GM21825 (cell line): ENCODE measurements at regions not wholly inside any gene's neighbourhood (a gene's known extent, or its start where the extent isn't known, plus 50 kb on each side); places are given as distances from the start of the nearest gene placed in this dataset.

ENCODE experiments used
- ATAC-seq: cut with Tn5 transposase; IDR thresholded peaks from one replicate; pipeline ENCODE4 v1.9.1; 2021; ENCODE audit warnings: mild to moderate bottlenecking, moderate library complexity; ENCODE audit not compliant: unreplicated experiment

GRCh38 chr2:150417278-150417677 lies 70.2 kb downstream of the RND3 start:
- ATAC-seq, result no peak

- ATAC-seq, result no peak
Measured at GRCh38 chr2:150415022-150415421, 72.4 kb downstream of the RND3 start.

DNA sequence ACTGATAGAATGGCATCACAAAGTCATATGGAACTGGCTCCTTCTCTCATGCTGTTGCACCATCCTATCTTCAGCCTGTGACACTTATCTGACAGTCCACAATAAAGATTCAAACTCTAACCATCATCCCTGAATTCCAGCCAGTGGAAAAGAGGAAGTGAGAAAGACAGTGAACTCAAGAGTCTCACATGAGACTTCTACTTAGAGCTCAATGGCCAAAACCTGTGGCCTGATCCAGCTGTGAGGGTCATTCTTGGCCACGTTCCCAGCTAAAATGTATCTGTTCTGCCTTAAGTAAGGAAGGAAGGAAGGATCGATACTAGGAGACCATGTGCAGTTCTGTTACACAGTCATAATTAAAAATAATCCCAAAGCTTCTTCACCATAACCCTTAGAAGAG lies 73.6 kb downstream of the RND3 start:
- no peak for ATAC-seq

- no peak for ATAC-seq
Measured at GRCh38 chr2:150413366-150413765, 74.1 kb downstream of the RND3 start.

DNA sequence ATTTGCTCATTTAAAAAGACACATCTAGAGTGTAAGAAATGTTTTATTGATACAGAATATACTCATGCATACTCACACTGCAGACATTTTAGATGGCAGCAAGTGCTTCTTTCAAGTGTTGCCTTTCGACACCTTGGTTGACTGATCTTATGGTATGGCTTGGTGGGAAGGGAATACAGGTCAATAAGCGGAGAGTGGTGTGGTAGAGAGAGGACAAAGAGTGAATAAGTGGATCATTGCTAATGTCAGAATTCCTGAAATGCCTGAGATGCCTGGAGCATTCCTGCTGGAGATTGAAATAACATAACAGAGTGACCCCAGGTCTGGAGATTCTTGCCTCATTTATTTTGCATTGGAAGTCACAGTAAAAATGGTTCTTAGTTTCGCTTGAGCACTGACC lies 76.7 kb downstream of the RND3 start:
- ATAC-seq, result no peak

GRCh38 chr2:150409196-150409595 lies 78.3 kb downstream of the RND3 start:
- no peak for ATAC-seq

GRCh38 chr2:150404147-150404546 lies 83.3 kb downstream of the RND3 start:
- no peak for ATAC-seq

DNA sequence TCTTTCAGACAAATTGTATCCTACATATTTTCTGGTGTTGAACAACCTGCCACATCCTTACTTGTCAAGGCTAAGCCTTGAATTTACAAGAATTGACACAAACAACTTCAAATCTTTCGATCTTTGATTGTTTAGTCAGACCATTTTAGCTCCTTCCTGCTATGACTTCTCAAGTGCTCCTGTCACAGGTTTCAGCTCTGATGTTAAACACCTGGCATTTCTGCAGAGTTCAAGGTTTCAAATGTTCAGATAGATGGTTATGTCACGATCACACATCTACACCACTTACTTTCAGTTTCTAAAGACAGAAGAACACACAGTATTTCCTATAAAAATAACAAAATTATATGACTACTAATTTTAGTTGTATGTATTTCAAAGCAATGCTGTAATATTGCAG lies 84.0 kb downstream of the RND3 start:
- no peak for ATAC-seq

DNA sequence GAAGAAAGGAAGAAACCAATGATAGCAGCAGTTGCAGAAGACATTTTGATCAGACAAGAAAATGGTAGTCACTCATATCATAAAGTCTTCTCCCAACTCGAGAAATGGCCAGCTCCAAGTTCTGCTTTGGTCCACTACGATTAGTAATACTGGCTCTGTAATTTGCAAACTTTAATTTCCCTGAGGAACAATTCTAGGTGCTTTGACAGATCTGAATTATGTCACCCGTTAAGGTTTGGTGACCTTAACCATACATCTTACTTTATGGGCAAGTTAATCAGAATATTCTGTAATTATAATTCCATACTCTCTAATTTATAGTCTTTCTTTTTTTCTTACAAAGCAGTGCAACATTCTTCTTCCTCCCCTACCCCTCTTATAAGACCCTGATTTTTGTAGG lies 84.5 kb downstream of the RND3 start:
- no peak for ATAC-seq

GRCh38 chr2:150400849-150401248 lies 86.6 kb downstream of the RND3 start:
- no peak for ATAC-seq

DNA sequence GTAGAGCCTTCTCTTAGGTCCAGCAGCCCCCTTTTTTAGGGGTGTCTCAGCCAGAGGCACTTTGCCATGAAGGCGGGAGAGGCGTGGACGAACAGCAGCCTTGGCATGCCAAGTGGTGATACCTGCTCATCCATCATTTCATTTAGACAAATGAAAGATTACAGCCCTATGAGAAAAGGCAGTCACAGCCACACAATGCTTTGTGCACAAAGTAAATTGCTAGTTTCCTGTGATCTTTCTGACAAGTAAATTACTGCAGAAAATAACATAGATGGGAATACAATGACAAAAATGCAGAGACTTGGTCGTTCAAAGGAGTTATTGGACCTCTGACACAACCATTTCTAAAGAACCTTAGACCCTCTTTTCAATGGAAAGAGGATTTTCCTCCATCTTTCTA lies 94.9 kb downstream of the RND3 start:
- no peak for ATAC-seq

DNA sequence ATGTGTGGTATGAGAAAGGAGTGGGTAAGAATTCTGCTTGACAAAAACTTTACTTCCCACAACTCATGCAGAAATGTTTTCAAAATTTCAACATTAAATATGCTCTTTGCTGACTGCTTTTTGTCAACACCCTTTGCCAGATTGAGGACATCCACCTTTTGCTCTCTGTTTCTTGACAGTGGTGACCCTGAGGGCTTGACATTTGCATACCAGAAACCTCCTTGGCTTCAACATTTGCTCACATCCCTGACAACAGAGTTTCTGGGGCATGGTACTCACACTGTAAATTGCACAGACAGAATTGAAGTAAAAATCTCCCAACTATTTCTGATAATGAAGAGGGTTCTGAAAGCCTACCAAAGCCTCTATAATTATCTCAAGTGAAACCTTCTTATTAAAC lies 95.7 kb downstream of the RND3 start:
- ATAC-seq, result no peak

DNA sequence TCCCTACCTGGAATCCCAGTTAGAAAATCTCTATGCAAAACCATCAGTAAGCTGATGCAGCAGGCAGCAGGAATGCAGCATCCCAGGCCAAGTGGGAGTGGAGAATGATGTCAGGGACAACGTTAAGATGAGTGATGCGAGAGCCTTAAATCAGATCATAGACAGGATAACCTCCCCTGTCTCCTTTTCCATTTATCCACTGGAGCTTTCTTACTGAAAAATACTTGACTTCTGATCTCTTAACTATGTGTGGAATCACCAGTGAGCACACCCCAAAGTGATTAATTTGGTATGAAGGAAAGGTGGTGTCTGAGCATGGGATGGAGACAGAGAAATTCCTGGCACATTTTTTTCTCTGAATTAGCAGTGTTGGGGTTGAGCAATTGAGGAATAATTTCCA lies 98.0 kb downstream of the RND3 start:
- no peak for ATAC-seq

DNA sequence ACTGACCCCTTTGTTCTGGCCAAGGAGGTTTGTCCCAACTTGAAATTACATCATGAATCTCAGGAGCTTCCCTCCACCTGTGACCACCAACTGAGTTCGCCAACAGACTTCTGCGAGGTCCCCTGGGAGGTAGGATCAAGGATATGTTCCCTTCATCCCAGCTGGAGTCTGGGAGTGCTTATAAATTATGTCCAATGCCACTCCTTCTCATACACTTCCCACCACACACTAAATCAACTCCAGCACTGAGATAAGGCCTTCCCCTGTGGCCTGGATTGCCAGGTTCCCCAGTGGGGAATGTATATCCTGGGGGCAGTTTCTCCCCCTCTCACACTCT lies 99.2 kb downstream of the RND3 start:
- ATAC-seq, result no peak

DNA sequence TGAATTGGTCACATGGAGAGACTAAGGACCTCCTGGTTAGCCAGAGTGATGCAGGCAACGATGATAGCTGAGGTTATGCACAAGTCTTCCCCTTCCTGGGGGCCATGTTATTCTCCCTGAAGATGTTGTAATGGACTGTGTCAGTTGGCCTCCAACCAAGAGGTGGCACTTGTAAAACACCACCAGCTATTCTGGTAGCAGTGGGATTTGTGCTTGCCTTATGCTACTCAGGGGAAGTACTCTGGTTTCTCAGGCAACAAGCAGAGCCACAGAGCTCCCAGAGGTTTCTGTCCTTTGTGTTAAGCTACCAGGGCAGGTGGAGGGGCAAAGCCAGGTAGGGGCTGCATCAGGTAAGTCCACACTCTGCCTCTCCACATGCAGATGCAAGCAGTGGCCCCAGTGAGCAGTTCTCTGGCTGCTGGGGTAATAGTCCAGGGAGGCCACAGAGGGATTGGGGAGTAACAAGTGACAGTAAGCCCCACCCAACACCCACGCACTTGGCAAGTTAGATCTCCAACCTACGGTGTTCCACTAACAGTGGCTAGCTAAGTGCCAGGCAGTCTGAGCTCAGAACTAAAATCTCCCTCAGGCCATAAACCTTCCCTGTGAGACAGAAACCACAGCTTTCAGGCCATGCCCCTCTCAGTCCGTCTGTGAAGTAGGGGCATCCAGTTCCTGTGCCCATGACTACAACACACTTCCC lies 99.7 kb downstream of the RND3 start:
- no peak for ATAC-seq

DNA sequence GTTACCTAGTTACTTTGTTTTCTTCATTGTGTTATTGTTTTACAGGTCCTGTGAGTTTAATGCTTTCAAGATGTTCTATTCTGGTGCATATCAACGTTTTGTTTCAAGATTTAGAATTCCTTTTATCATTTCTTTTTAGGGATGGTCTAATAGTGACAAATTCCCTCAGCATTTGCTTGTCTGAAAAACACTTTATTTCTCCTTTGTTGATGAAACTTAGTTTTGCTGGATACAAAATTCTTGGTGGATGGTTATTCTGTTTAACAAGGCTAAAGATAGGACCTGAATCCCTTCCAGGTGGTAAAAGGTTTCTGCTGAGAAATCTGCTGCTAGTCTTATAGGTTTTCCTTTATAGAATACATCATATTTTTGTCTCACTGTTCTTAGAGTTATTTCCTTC lies 102.3 kb downstream of the RND3 start:
- no peak for ATAC-seq

DNA sequence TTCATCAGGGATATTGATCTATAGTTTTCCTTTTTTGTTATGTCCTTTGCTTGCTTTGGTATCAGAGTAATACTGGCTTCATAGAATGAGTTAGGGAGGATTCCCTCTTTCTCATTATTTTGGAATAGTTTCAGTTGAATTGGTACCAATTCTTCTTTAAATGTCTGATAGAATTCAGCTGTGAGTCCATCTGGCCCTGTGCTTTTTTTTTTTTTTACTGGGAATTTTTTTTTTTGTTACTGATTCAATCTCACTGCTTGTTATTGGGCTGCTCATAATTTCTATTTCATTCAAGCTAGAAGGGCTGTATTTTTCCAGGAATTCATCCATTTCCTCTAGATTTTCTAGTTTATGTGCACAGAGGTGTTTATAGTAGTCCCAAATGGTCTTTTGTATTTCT lies 103.9 kb downstream of the RND3 start:
- no peak for ATAC-seq

GRCh38 chr2:150379166-150379565 lies 108.3 kb downstream of the RND3 start:
- no peak for ATAC-seq

GRCh38 chr2:150378686-150379085 lies 108.8 kb downstream of the RND3 start:
- ATAC-seq, result no peak

DNA sequence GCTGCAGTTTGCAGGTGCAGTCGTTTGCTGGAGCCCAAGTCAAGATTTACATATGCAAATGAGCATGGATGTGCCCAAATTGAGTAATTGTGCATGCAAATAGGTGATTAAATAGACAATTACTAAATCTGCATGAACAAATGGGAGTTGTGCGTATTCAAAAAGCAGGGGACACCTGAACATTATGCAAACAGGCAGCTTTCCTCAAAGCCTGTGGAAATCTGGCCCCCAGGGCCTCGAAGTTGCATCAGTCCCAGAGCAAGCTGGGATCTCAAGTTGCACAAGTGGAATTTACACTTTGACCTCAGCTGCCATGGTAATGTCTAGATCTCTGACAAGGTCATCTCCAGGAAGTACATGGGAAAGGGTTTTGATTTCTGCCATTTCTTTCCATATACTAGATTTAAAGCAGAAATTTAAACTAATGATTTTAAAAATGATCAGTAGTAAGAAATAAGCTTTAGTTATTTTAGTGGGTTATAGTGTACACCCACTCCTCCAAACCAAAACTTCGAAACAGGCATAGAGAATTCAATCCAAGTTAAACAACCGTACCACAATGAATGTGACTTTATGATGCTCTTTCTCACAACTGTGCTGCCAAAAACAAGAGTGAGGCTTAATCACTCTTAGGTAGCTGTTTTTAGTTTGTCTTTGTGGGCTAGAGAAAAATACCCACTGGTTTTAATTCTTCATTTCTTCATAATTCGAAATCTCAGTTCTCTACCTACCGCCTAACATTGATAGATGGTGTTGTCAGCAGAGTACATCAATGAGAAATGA lies 110.7 kb downstream of the RND3 start:
- no peak for ATAC-seq

DNA sequence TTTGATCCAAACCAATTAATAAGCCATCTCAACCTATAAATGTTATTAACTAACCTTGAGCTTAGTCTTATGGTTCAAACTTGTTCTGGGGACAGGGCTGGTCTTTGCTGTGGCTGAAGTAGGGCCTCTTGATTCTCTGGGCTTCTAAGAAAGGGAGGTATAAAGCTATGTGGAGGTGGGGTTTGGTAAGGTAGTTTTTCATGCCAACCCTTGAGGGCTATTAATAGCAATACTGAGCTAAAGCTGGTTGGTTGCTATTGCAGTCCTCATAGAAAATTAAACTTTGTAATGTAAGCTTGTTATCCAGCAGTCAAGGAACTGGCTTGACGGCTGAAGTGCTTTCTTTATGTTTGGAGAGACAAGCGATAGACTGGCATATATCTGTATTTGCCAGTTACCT lies 112.1 kb downstream of the RND3 start:
- ATAC-seq, result no peak

DNA sequence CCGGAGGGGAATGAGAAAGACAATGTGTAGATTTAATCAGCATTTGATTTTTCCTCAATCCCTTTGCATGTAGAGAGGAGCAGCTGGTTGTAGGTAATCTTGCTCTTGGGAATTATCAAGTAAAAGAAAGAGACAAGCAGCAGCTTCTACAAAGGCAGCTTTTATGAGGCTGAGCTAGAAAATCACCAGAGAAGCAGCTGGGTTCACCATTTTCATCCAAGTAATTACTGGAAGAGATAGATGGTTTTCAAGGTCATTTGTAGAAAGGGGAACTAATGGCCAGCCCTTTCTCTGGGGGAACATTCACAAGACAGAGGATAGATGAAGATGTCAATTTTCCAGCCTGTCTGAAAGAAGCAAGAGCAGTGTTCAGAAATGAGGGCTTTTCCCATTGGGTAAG lies 113.0 kb downstream of the RND3 start:
- ATAC-seq, result no peak

DNA sequence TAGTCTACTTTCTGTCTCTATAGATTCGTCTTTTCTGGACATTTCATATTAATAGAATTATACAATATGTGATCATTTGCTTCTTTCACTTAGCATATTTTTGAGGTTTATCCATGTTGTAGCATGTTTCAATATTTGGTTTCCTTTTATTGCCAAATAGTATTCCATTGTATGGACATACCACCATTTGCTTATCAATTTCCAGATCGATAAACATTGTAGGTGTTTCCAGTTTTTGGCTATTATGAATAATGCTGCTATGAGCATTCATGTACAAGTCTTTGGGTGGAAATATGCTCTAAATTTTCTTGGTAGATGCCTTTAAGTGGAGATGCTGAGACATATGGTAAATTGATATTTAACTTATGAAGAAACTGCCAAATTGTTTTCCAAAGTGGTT lies 114.1 kb downstream of the RND3 start:
- no peak for ATAC-seq
